Stimulated activated naive B cell treated with anti-CD40 and anti-IgM and Interleukin-4, amounts not matched to agents 10 μg/mL and 1 μg/mL and 100 μg/mL, for 72 hours (primary cell): ENCODE measurements at regions not wholly inside any gene's neighbourhood (a gene's known extent, or its start where the extent isn't known, plus 50 kb on each side); places are given as distances from the start of the nearest gene placed in this dataset.

Source experiments
- ATAC-seq, 2 donors: fragments of 150-1000 bp; cut with Tn5 transposase; replicated peaks; 2 replicates each; pipeline ENCODE4 v1.10.0; 2021; ENCODE audit warnings: moderate library complexity in 1 of 2
- DNase-seq: peaks from one replicate; pipeline ENCODE4 v3.0.0; 2021
- H3K27ac Mint-ChIP-seq: one replicate; pipeline ENCODE4 v1.8.0; 2022; ENCODE audit warnings: mild to moderate bottlenecking, mixed read lengths
- H3K27me3 Mint-ChIP-seq, 2 donors: one replicate each; pipeline ENCODE4 v1.8.0; 2022; ENCODE audit warnings: mixed read lengths in 2 of 2
- H3K36me3 Mint-ChIP-seq, 2 donors: one replicate each; pipeline ENCODE4 v1.8.0; 2022; ENCODE audit warnings: mixed read lengths in 2 of 2, mild to moderate bottlenecking in 1 of 2
- H3K4me1 Mint-ChIP-seq, 2 donors: one replicate each; pipeline ENCODE4 v1.8.0; 2022; ENCODE audit warnings: mixed read lengths in 2 of 2, mild to moderate bottlenecking in 1 of 2
- H3K4me3 Mint-ChIP-seq, 2 donors: one replicate each; pipeline ENCODE4 v1.8.0; 2022; ENCODE audit warnings: mild to moderate bottlenecking in 2 of 2, mixed read lengths in 2 of 2, moderate library complexity in 1 of 2
- H3K9me3 Mint-ChIP-seq, 2 donors: one replicate each; pipeline ENCODE4 v1.8.0; 2022; ENCODE audit warnings: mixed read lengths in 2 of 2, mild to moderate bottlenecking in 1 of 2

- Mint-ChIP-seq H3K4me3 (no peak overlapping the region), H3K4me1 (no peaks in the 10 kb centered on the region), H3K36me3 (no peaks in the 10 kb centered on the region), H3K9me3 (peaks cover 0 to 7% of the 10 kb centered on the region in 2 donors), H3K27me3 (no peaks in the 10 kb centered on the region), H3K27ac (no peak overlapping the region)
- ATAC-seq: no peak
- no peak for DNase-seq
Observed at GRCh38 chr7:10211861-10212260, 761.8 kb upstream of the PHF14 start.

- Mint-ChIP-seq H3K4me3 (no peak overlapping the region), H3K4me1 (no peaks in the 10 kb centered on the region), H3K27me3 (no peaks in the 10 kb centered on the region), H3K36me3 (no peaks in the 10 kb centered on the region), H3K27ac (no peak overlapping the region), H3K9me3 (peaks cover 0 to 7% of the 10 kb centered on the region in 2 donors)
- DNase-seq (no peak), ATAC-seq (no peak)
Observed at GRCh38 chr7:10212649-10213048, 761.0 kb upstream of the PHF14 start.

DNA sequence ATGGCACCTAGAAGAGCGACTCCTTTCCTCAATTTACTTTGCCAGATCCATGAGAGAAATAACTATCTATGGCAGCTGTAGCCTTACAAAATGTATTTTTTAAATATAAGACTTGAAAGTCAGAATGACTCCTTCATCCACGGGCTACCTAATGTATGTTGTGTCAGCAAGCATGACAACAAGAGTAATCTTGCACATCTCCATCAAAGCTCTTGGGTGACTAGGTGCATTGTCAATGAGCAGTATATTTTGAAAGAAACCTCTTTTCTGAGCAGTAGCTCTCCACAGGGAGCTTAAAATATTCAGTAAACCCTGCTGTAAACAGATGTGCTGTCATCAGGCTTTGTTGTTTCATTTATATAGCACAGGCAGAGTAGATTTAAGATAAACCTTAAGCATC, 757.2 kb upstream of the PHF14 start:
- H3K36me3 Mint-ChIP-seq: no peaks in the 10 kb centered on the region

DNA sequence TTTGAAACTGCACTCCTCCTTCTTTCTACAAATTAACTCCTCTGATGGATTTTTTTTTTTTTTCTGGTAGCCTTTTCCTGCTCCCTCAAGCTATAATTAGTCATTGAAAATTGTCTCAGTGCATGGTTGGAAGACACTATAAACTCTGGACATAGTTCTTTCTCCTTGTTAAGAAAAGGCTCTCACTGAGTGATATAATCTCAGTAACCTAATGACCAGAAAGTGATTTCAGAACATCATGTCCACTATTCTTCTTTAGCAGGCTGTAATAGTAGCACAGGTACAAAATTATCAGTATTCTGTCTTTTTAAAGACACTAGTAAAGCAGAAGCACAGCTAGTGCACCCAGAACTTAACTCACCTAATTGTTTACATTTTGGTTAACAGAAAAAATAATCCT, 752.6 kb upstream of the PHF14 start:
- no peaks in the 10 kb centered on the region for H3K4me1 Mint-ChIP-seq
- no peak for DNase-seq
- no peaks in the 10 kb centered on the region for H3K27me3 Mint-ChIP-seq
- no peak overlapping the region for H3K4me3 Mint-ChIP-seq
- H3K27ac Mint-ChIP-seq: no peak overlapping the region
- ATAC-seq: no peak
- H3K9me3 Mint-ChIP-seq: peaks cover 0 to 2% of the 10 kb centered on the region in 2 donors
- H3K36me3 Mint-ChIP-seq: no peaks in the 10 kb centered on the region

More for the DNA sequence above, 757.2 kb upstream of the PHF14 start:
- Mint-ChIP-seq H3K27me3 (no peaks in the 10 kb centered on the region), H3K4me1 (no peaks in the 10 kb centered on the region), H3K27ac (no peak overlapping the region), H3K9me3 (peaks cover 0 to 9% of the 10 kb centered on the region in 2 donors), H3K4me3 (no peak overlapping the region)
- no peak for DNase-seq
- ATAC-seq: no peak

- Mint-ChIP-seq H3K4me1 (no peaks in the 10 kb centered on the region), H3K27me3 (no peaks in the 10 kb centered on the region), H3K9me3 (peaks cover 0 to 2% of the 10 kb centered on the region in 2 donors), H3K4me3 (no peak overlapping the region), H3K27ac (no peak overlapping the region), H3K36me3 (no peaks in the 10 kb centered on the region)
- no peak for ATAC-seq
- no peak for DNase-seq
Observed at GRCh38 chr7:10222976-10223375, 750.7 kb upstream of the PHF14 start.

DNA sequence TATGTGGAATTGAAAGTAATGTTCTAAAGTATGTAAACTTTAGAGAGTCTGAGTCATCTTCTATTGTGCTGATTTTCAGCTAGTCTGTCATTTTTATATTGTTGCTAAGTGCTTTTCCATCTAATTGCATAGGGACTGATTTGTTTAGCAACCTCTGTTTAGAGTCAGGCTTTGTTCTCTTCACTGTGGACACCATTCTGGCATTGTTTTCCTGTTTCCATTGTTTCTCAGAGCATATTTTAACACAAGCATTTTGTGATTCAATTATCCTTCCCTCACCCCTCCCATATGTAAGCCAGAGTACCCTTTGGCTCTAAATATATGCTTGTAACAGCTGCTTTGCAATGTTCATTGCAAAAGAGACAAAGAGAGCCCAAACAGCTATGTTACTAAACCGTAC, 748.4 kb upstream of the PHF14 start:
- Mint-ChIP-seq H3K36me3 (no peaks in the 10 kb centered on the region), H3K4me3 (no peak overlapping the region), H3K27ac (no peak overlapping the region), H3K27me3 (no peaks in the 10 kb centered on the region), H3K9me3 (peaks cover 0 to 4% of the 10 kb centered on the region in 2 donors), H3K4me1 (no peaks in the 10 kb centered on the region)
- no peak for DNase-seq
- ATAC-seq: no peak

DNA sequence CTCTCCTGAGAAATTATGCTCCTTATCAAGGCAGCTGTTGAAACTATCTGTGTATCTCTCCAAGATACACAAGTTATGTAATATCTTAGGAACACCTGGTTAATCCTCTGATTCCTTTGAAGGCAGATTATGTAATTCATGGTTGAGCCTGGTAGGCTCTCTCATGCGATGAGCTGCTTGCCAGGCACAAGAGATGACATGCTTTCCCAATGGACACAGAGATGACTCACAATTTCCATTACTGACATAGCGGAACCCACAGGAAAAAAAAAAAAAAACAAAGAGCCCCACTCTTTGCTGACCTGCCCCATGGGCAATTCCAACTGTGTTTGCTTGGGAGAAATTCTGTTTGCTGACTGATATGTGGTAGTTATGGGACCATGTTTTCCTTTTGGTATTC, 736.4 kb upstream of the PHF14 start:
- no peaks in the 10 kb centered on the region for H3K9me3 Mint-ChIP-seq
- no peak for ATAC-seq
- no peak for DNase-seq
- H3K4me3 Mint-ChIP-seq: no peak overlapping the region
- no peaks in the 10 kb centered on the region for H3K4me1 Mint-ChIP-seq
- H3K36me3 Mint-ChIP-seq: no peaks in the 10 kb centered on the region
- no peaks in the 10 kb centered on the region for H3K27me3 Mint-ChIP-seq
- no peak overlapping the region for H3K27ac Mint-ChIP-seq

- H3K9me3 Mint-ChIP-seq: no peaks in the 10 kb centered on the region
- H3K4me3 Mint-ChIP-seq: no peak overlapping the region
- H3K4me1 Mint-ChIP-seq: no peaks in the 10 kb centered on the region
- H3K36me3 Mint-ChIP-seq: no peaks in the 10 kb centered on the region
- no peak overlapping the region for H3K27ac Mint-ChIP-seq
- DNase-seq (no peak), ATAC-seq (no peak)
- H3K27me3 Mint-ChIP-seq: no peaks in the 10 kb centered on the region
Observed at GRCh38 chr7:10238641-10239040, 735.0 kb upstream of the PHF14 start.

DNA sequence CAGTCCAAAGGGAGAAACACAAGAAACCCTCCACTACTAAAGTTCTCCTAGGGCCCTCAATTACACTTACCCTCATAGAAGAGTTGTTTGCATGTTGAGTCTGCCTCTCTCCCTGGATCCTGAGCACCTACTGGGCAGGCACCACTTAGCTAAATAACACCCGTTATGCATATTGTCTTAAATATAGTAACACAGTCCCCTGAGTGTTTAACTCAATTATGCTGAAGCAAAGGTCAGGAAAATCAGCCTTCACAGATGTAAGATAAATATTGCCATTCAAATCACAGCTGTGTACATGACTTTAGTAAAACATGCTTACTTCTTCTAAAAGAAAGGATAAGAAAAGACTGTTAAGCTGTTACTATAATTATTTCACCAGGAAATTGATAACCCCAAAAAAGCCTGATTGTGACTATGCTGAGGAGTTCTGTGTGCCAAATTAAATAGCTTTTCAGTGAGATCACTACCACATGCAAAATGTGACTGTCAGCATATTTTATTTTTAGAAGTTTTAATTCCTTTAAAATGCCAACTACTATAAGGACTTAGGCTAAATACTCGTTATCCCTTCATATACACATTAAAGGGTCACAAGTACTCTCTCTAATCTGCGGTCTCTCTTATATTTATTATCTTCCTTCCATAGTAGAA, 733.9 kb upstream of the PHF14 start:
- no peaks in the 10 kb centered on the region for H3K4me1 Mint-ChIP-seq
- no peak for DNase-seq
- no peak overlapping the region for H3K4me3 Mint-ChIP-seq
- H3K27me3 Mint-ChIP-seq: no peaks in the 10 kb centered on the region
- H3K9me3 Mint-ChIP-seq: no peaks in the 10 kb centered on the region
- H3K36me3 Mint-ChIP-seq: no peaks in the 10 kb centered on the region
- H3K27ac Mint-ChIP-seq: no peak overlapping the region
- ATAC-seq: no peak

GRCh38 chr7:10245406-10245805, 728.3 kb upstream of the PHF14 start:
- Mint-ChIP-seq H3K27ac (no peak overlapping the region), H3K4me1 (no peaks in the 10 kb centered on the region), H3K4me3 (no peak overlapping the region), H3K9me3 (peaks cover 5 to 10% of the 10 kb centered on the region in 2 donors), H3K27me3 (no peaks in the 10 kb centered on the region), H3K36me3 (no peaks in the 10 kb centered on the region)
- DNase-seq: no peak
- ATAC-seq: no peak

GRCh38 chr7:10257438-10257837, 716.2 kb upstream of the PHF14 start:
- Mint-ChIP-seq H3K4me1 (no peaks in the 10 kb centered on the region), H3K9me3 (peaks cover 6 to 8% of the 10 kb centered on the region in 2 donors), H3K36me3 (no peaks in the 10 kb centered on the region), H3K27me3 (no peaks in the 10 kb centered on the region), H3K27ac (no peak overlapping the region), H3K4me3 (no peak overlapping the region)
- ATAC-seq: no peak
- DNase-seq: no peak

DNA sequence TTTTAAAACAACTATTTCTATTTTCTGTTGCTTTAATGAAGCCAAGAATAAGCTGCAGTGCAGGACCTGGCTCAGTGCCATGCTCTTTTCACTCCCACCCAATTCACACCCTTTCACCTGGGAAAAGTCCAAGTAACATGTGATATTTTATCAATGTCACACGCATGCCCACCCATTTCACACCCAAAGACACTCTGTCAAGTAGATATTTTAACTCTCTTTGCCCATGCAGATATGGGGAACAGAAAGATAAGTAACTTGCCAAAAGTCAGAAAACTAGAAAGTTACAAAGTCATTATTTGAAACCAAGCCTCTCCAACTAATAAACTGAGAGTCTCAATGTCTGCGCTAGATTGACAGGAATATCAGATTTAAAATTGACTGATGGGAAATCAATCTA, 706.7 kb upstream of the PHF14 start:
- H3K4me1 Mint-ChIP-seq: no peaks in the 10 kb centered on the region
- H3K27ac Mint-ChIP-seq: no peak overlapping the region
- H3K4me3 Mint-ChIP-seq: no peak overlapping the region
- ATAC-seq (no peak), DNase-seq (no peak)
- H3K9me3 Mint-ChIP-seq: peaks cover 2 to 4% of the 10 kb centered on the region in 2 donors
- no peaks in the 10 kb centered on the region for H3K36me3 Mint-ChIP-seq
- H3K27me3 Mint-ChIP-seq: no peaks in the 10 kb centered on the region

DNA sequence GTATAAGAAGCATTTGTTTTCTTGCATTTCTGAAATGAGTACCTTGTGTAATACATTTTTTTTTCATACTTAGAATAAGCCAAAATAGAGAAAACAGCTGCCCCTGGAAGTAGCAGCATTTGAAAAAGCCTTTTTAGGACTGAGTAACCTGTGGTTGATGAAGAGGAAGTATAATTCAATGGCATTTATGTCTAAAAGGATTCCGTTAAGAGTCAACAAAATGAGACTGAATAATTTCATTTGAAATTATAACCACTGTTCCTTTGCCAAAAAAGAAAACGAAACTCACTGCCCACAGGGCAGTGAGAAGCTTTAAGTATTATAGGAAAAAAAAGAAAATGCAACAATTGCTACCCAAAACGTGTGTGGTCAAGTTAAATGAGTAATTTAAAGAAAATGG, 705.6 kb upstream of the PHF14 start:
- no peaks in the 10 kb centered on the region for H3K27me3 Mint-ChIP-seq
- DNase-seq: no peak
- no peak overlapping the region for H3K4me3 Mint-ChIP-seq
- no peak overlapping the region for H3K27ac Mint-ChIP-seq
- no peaks in the 10 kb centered on the region for H3K4me1 Mint-ChIP-seq
- ATAC-seq: no peak
- no peaks in the 10 kb centered on the region for H3K36me3 Mint-ChIP-seq
- H3K9me3 Mint-ChIP-seq: peaks cover 3 to 4% of the 10 kb centered on the region in 2 donors

- DNase-seq: no peak
- Mint-ChIP-seq H3K27ac (no peak overlapping the region), H3K4me3 (no peak overlapping the region), H3K9me3 (peaks cover 0 to 7% of the 10 kb centered on the region in 2 donors), H3K27me3 (no peaks in the 10 kb centered on the region), H3K4me1 (no peaks in the 10 kb centered on the region), H3K36me3 (no peaks in the 10 kb centered on the region)
- no peak for ATAC-seq
Observed at GRCh38 chr7:10282909-10283308, 690.8 kb upstream of the PHF14 start.

DNA sequence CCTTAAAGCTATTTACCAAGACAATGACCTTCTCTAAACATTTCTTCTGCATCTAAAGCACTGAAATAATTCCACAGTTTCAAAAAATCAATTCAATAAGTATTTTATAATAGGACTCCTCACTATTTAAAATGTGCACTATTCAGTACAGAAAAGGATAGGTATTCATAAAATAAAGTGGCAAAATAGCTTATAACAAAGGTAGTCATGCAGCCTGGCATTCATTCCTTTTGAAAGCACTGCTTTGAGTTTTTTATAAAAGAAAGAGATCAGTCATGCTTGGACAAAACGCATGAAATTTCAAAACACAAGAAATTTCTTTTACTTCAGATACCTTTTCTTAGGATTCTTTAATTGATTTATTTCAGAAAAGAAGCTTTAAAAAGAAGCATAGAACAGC, 689.7 kb upstream of the PHF14 start:
- Mint-ChIP-seq H3K4me3 (no peak overlapping the region), H3K36me3 (no peaks in the 10 kb centered on the region), H3K27ac (no peak overlapping the region), H3K27me3 (no peaks in the 10 kb centered on the region), H3K4me1 (no peaks in the 10 kb centered on the region), H3K9me3 (peaks cover 0 to 7% of the 10 kb centered on the region in 2 donors)
- no peak for ATAC-seq
- DNase-seq: no peak

DNA sequence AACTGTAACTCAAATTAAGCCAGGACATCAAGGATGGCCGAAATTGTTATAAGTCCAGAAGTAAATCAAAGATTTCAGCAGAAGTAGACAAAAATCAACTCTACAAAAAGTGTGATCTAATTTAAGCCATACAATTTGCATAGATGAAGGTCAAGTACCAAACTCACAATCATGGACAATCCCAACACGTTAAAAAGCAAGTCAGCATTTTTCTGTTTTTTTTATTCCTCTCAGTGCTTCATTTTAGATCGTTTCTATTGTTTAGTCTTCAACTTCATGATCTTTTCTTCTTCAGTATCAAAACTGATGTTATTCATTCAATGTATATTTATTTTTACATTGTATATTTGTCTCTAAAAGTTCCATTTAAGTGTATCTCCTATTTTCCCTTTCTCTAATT, 674.3 kb upstream of the PHF14 start:
- H3K27me3 Mint-ChIP-seq: no peaks in the 10 kb centered on the region
- no peak overlapping the region for H3K4me3 Mint-ChIP-seq
- ATAC-seq (no peak), DNase-seq (no peak)
- H3K36me3 Mint-ChIP-seq: no peaks in the 10 kb centered on the region
- no peak overlapping the region for H3K27ac Mint-ChIP-seq
- H3K4me1 Mint-ChIP-seq: no peaks in the 10 kb centered on the region
- H3K9me3 Mint-ChIP-seq: peaks cover 0 to 8% of the 10 kb centered on the region in 2 donors
